ENCODE measurements at regions not wholly inside any gene's neighbourhood (a gene's known extent, or its start where the extent isn't known, plus 50 kb on each side); places are given as distances from the start of the nearest gene placed in this dataset.
"Not testable (repeated sequence)": the region's sequence is repeated elsewhere in the genome, so short reads cannot be mapped to it uniquely, and the experiment has no call there.

GRCh38 chr2:4049463-4049862 lies 346.1 kb downstream of the DCDC2C start:
- no peak for DNase-seq

GRCh38 chr2:4053769-4054493 lies 350.6 kb downstream of the DCDC2C start:
- no peak for DNase-seq

GRCh38 chr2:4066217-4066616 lies 362.8 kb downstream of the DCDC2C start:
- DNase-seq: no peak

GRCh38 chr2:4073026-4073569 lies 369.7 kb downstream of the DCDC2C start:
- no peak for DNase-seq

- peak; percentile 93 for DNase-seq
These were observed 373.6 kb downstream of the DCDC2C start for GRCh38 chr2:4077017-4077416.

- no peak for DNase-seq
These were observed 381.8 kb downstream of the DCDC2C start for GRCh38 chr2:4085186-4085585.

- DNase-seq: no peak
These were observed 387.6 kb downstream of the DCDC2C start for GRCh38 chr2:4090668-4091630.

- no peak for DNase-seq
These were observed 388.5 kb downstream of the DCDC2C start for GRCh38 chr2:4091869-4092268.

- no peak for DNase-seq
These were observed 391.4 kb downstream of the DCDC2C start for GRCh38 chr2:4094743-4095142.

- no peak for DNase-seq
These were observed 393.8 kb downstream of the DCDC2C start for GRCh38 chr2:4096978-4097766.

- no peak for DNase-seq
These were observed 394.8 kb downstream of the DCDC2C start for GRCh38 chr2:4098137-4098536.

GRCh38 chr2:4101936-4102335 lies 398.6 kb downstream of the DCDC2C start:
- no peak for DNase-seq

GRCh38 chr2:4107179-4107578 lies 403.8 kb downstream of the DCDC2C start:
- peak; percentile 2 for DNase-seq

- no peak for DNase-seq
These were observed 406.9 kb downstream of the DCDC2C start for GRCh38 chr2:4110273-4110672.

- not testable (repeated sequence) for DNase-seq
These were observed 412.1 kb downstream of the DCDC2C start for GRCh38 chr2:4115435-4115834.

GRCh38 chr2:4122726-4123125 lies 419.4 kb downstream of the DCDC2C start:
- no peak for DNase-seq

- DNase-seq: no peak
These were observed 427.3 kb downstream of the DCDC2C start for GRCh38 chr2:4130651-4131050.

GRCh38 chr2:4134551-4135550 lies 431.5 kb downstream of the DCDC2C start:
- peak; percentile 5 for DNase-seq

- peak; percentile 10 for DNase-seq
These were observed 432.4 kb downstream of the DCDC2C start for GRCh38 chr2:4135765-4136164.

- no peak for DNase-seq
These were observed 435.9 kb downstream of the DCDC2C start for GRCh38 chr2:4139316-4139715.

- peak; percentile 59 for DNase-seq
These were observed 436.4 kb downstream of the DCDC2C start for GRCh38 chr2:4139731-4140130.
